MM.1S (cell line): ENCODE measurements at regions not wholly inside any gene's neighbourhood (a gene's known extent, or its start where the extent isn't known, plus 50 kb on each side); places are given as distances from the start of the nearest gene placed in this dataset.

Source experiments
- EZH2 ChIP-seq: fragments of 300-600 bp; sonication (generic); optimal IDR thresholded peaks from 2 replicates; pipeline ENCODE3; 2017; ENCODE audit warnings: low read depth, mild to moderate bottlenecking, antibody characterized with exemption, low read length, mixed read lengths
- EZH2phosphoT487 ChIP-seq: fragments of 300-600 bp; sonication (generic); IDR thresholded peaks from 2 replicates; pipeline ENCODE4 v1.6.1; 2018; ENCODE audit warnings: antibody characterized with exemption, low read length
- TF ChIP-seq, protein P1 (sequence below): fragments of 300-600 bp; sonication (generic); IDR thresholded peaks from 2 replicates; pipeline ENCODE4 v1.5.1; 2016; ENCODE audit warnings: antibody characterized with exemption, low read length, mixed read lengths

DNA sequence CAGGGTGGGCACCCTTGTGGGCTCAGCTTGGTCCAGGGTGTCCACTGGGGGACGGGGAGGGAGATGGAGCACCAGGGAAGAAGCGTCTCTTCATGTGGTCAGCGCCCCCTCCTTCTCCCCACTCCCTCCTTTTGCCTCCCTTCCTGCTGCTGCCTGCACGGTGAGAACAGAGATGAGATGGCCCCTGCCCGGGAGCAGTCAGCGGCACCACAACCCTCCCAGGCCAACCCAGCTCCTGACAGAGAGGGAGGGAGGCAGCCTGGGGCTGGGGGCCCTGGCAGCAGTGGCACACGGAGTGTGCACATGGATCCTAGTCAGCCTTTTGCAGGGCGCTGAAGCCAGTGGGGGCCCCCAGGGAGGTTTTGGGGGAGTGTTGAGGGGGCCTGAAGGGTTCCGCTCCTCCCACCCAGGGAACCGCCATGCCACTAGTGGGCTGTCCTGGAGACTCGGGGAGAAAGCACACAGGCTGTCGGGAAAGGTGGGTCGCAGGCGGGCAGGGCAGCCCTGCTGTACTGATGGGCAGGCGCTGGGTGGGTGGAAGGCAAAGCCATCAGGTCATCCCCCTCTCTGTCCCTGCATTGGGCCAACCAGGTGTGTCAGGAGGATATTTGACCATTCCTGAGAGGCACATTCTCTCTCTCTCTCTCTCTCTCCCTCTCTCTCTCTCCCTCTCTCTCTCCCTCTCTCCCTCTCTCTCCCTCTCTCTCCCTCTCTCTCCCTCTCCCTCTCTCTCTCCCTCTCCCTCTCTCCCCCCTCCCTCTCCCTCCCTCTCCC, 94.3 kb upstream of the BHLHE23 start:
- TF ChIP-seq, protein P1, sequence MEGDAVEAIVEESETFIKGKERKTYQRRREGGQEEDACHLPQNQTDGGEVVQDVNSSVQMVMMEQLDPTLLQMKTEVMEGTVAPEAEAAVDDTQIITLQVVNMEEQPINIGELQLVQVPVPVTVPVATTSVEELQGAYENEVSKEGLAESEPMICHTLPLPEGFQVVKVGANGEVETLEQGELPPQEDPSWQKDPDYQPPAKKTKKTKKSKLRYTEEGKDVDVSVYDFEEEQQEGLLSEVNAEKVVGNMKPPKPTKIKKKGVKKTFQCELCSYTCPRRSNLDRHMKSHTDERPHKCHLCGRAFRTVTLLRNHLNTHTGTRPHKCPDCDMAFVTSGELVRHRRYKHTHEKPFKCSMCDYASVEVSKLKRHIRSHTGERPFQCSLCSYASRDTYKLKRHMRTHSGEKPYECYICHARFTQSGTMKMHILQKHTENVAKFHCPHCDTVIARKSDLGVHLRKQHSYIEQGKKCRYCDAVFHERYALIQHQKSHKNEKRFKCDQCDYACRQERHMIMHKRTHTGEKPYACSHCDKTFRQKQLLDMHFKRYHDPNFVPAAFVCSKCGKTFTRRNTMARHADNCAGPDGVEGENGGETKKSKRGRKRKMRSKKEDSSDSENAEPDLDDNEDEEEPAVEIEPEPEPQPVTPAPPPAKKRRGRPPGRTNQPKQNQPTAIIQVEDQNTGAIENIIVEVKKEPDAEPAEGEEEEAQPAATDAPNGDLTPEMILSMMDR = no peak
- TF ChIP-seq EZH2 = no peak
- TF ChIP-seq EZH2phosphoT487 = no peak
